HEK293T (cell line): ENCODE measurements at regions not wholly inside any gene's neighbourhood (a gene's known extent, or its start where the extent isn't known, plus 50 kb on each side); places are given as distances from the start of the nearest gene placed in this dataset.

ENCODE experiments used
- BHLHE40 ChIP-seq: fragments of 450-650 bp; IDR thresholded peaks from 2 replicates; pipeline ENCODE4 v1.6.1; 2016; ENCODE audit warnings: mild to moderate bottlenecking, moderate library complexity, borderline replicate concordance
- CTBP1 ChIP-seq: fragments of 450-650 bp; IDR thresholded peaks from 2 replicates; pipeline ENCODE4 v1.6.1; 2016; ENCODE audit warnings: borderline replicate concordance
- ELF4 ChIP-seq: fragments of 450-650 bp; IDR thresholded peaks from 2 replicates; pipeline ENCODE4 v1.6.1; 2017; ENCODE audit warnings: antibody characterized with exemption
- FOXA1 ChIP-seq: fragments of 450-650 bp; IDR thresholded peaks from 2 replicates; pipeline ENCODE4 v1.6.1; 2016; ENCODE audit warnings: mild to moderate bottlenecking
- FOXK2 ChIP-seq: fragments of 450-650 bp; IDR thresholded peaks from 2 replicates; pipeline ENCODE4 v1.6.1; 2016; ENCODE audit warnings: mild to moderate bottlenecking
- FOXM1 ChIP-seq: fragments of 450-650 bp; IDR thresholded peaks from 2 replicates; pipeline ENCODE4 v1.6.1; 2017; ENCODE audit warnings: mild to moderate bottlenecking, borderline replicate concordance
- HDGF ChIP-seq: fragments of 450-650 bp; IDR thresholded peaks from 2 replicates; pipeline ENCODE4 v1.6.1; 2017; ENCODE audit warnings: antibody characterized with exemption, borderline replicate concordance
- LEF1 ChIP-seq: fragments of 450-650 bp; IDR thresholded peaks from 2 replicates; pipeline ENCODE4 v1.6.1; 2017; ENCODE audit warnings: mild to moderate bottlenecking, borderline replicate concordance
- NFRKB ChIP-seq: fragments of 450-650 bp; IDR thresholded peaks from 2 replicates; pipeline ENCODE4 v1.6.1; 2016; ENCODE audit warnings: mild to moderate bottlenecking, moderate library complexity
- PKNOX1 ChIP-seq: fragments of 450-650 bp; IDR thresholded peaks from 2 replicates; pipeline ENCODE4 v1.6.1; 2016
- SUZ12 ChIP-seq: fragments of 450-650 bp; IDR thresholded peaks from 2 replicates; pipeline ENCODE4 v1.6.1; 2016; ENCODE audit warnings: mild to moderate bottlenecking
- ZNF384 ChIP-seq: fragments of 450-650 bp; IDR thresholded peaks from 2 replicates; pipeline ENCODE4 v1.6.1; 2016

- TF ChIP-seq ZNF384 (no peak), BHLHE40 (no peak), FOXK2 (no peak), HDGF (no peak), FOXM1 (no peak), FOXA1 (no peak), CTBP1 (no peak), LEF1 (no peak), NFRKB (no peak), ELF4 (no peak), SUZ12 (no peak), PKNOX1 (no peak)
Observed at GRCh38 chr9:82369251-82369945, 380.8 kb downstream of the SPATA31D1 start.
